ENCODE measurements at regions not wholly inside any gene's neighbourhood (a gene's known extent, or its start where the extent isn't known, plus 50 kb on each side); places are given as distances from the start of the nearest gene placed in this dataset.
"Not testable (repeated sequence)": the region's sequence is repeated elsewhere in the genome, so short reads cannot be mapped to it uniquely, and the experiment has no call there.

DNA sequence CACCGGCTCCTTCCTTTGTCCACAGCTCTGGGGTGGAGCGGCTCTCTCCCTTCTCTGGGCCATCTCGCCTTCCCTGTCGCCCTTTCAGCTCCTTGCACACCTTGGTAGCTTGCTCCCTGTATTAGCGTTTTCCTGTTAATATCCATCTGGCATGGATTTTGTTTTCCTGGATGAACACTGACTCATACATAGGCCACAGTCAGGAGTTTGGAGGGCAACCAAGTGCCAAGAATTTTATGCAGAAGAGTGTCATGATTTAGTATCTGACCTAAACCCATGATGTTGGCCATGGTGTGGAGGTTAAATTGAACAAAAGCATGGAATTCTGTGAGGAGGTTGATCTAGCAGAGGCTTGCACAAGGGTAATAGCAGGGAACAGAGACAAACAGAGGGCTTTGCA, 180.9 kb downstream of the AIPL1 start:
- DNase-seq = no peak

DNA sequence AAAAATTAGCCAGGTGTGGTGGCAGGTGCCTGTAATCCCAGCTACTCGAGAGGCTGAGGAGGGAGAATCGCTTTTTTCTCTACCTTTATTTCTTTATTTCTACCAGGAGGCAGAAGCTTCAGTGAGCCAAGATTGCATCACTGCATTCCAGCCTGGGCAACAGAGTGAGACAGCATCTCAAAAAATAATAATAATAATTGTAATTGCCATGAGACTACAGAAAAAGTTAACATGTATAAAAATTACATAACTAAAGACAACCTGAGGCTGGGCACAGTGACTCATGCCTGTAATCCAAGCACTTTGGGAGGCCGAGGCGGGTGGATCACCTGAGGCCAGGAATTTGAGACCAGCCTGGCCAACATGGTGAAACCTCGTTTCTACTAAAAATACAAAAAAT, 181.5 kb downstream of the WSCD1 start:
- DNase-seq = not testable (repeated sequence)

DNA sequence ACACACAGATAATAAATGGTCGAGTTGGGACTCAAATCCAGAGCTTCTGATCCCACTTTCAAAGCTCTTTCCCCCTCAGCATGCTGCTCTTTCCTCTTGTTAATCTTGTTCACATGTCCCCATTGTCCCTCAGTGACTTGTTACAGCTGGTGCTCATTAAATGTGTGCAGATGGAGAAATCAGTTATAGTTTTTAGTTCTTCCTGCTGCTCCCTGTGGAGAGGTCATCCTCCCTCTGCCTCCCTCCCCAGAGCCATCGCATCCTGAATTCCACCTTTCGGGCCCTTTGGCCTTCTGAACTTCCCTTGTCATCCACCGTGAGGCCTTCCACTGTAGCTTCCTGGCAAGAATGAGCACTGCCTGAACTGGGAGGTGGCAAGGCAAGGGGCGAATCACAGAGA, 179.6 kb downstream of the WSCD1 start:
- no peak for DNase-seq

DNA sequence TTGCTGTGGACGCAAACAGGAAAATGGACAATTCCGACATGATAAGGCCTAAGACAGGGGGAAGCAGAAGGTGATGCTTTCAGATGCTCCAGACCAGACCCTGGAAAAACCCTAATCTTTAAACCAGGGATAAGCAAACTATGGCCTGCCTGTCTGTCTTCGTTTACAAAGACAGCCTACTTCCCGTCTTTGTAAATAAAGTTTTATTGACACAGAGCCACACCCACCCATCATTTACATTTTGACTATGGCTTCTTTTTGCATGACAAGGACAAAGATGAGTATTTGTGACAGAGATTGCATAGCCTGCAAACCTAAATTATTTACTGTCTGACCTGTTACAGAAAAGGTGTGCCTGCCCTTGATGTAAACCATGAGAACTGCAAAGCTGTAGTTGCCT, 177.9 kb downstream of the WSCD1 start:
- DNase-seq = no peak

DNA sequence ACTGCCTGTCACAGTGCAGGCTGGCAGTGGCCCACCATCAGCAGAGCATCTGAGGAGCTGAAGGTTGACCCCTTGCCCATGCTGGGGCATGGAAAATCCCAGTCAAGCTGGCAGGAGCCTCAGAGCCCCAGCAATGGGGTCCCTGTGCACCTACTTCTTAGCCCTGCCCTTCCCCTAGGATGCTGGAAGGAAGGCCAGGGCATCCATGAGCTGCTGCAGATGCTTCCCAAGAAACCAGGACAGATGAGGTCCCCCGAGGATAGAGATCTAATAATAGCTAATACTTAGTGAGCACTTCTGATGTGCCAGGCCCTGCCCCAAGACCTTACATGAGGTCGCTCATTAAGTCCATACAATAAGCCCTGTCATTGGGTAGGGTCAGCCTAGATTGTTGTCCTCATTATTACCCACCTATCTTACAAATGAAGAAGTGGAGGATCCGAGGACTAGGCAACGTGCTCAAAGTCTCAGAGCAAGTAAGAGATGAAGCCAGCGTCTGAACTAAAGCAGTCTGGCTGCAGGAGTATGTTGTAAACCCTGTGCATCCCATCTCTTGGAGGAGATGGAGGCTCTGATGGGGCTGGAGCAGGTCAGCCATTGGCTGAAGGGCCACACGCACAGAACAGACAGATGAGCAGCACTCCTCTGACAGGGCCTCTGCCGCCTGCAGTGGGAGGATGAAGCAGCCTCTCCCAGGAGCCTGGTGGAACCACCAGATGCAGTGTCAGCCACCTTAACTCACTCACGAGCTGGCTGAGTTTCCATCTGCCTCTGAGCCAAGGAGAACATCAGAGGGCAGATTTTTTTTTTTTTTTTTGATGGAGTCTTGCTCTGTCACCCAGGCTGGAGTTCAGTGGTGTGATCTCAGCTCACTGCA, 175.4 kb downstream of the WSCD1 start:
- no peak for DNase-seq

DNA sequence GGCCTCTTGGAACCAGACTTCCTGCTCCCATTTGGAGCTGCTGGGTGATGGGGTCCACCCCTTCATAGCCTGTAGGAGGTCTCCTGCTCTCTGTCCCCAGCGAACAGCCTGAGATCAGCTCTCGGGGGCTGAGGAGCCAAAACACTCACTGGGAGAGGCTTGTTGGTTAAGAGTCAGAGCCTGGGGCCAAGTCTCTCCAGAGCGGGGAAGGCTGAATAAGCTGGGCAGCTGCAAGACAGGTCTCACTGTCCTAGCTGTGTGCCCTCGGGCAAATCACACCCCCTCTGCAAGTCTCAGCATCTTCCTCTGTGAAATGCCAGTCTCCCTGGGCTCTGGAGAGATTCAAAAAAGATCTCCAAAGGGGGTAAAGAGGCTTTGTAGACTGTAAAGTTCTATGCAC, 174.6 kb downstream of the WSCD1 start:
- DNase-seq = no peak

DNA sequence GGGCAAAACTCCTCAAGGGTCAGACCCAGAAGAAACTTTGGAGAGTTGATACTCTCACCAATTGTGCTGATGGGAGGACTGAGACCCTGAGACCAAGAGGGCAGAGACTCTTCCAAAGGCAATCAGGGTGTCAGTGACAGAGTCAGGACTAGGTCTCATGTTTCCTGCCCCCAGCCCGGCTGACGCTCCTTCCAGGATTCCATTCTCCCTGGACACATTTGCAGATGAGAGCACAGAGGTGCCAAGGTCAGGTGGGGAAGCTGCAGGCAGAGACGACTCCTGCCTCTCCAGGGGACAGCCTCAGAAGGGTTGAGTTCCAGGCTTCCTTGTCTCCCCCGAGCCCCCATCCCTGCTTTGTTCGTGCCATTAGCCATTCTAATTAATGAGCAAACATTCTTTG, 174.1 kb downstream of the WSCD1 start:
- no peak for DNase-seq

DNA sequence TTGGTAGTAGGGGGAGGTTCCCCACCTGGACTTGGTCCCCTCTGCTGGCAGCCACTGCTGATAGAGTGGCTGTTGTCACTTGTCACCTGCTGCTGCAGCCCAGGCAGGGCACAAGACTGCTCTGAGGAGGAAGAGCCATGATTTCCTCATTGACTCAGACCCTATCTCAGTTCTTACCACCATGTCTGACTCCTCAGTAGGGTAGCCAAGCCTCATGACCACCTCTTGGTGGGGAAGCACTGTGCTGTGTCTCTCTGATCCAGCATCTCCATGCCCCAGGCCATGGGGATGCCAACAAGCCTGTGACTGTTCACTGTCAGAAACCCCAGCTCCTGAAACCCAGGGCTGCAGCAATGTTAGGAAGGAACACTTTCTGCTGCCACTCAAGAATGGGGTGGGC, 173.0 kb downstream of the WSCD1 start:
- DNase-seq = no peak

DNA sequence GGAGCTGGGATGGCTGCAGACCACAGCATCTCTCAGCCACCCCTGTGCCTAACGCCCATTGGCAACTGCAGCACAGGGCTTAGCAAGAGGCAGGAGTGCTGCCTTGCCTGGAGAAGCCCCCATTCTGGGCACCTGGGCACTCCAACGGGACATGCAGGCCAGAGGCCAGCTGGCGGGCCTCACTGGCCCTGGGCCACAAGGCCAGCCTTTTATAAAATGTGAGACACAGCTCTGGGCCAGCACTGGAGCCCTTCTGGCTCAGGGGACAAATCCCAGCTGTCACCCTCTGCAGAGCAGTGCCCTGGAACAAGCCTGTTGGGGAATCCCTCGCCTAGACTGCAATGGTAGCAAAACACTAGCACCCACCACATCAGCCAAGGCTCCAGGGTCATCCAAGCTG, 171.8 kb downstream of the WSCD1 start:
- no peak for DNase-seq

DNA sequence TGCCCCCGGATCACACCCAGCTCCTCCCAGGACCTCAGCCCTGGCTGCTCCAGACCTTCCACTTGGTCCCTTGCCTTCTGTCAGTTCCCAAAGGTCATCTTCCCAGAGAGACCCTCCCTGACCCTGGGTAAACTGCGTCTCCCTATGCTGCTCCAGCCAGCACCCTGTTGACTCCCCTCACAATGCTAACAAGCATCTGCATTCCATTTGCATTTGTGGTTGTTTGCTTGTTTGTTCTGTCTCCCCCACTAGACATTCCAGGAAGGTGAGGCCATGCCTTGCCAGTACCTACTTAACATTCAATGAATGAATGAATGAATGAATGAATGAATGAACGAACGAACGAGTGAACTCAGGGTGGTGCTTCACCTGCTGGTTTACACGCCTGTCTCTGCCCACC, 171.2 kb downstream of the WSCD1 start:
- DNase-seq = no peak

DNA sequence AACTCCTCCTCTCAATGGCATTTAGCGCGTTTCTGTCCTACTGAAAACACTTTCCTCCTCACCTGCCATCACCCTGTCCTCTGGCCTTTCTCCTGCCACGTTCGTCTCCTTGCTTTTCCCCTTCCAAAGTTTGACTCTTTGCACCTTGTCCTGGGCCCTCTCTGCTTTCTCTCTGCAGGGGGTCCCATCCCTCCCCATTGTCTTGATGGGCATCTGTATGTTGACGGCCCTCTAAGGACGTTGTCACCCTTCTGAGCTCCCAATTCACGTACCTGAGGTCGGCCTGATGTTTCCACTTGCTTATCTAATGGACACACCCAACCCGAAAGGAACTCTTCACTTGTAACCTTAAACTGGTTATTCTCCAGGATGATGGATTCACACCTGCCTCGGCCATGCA, 170.4 kb downstream of the WSCD1 start:
- DNase-seq = no peak

DNA sequence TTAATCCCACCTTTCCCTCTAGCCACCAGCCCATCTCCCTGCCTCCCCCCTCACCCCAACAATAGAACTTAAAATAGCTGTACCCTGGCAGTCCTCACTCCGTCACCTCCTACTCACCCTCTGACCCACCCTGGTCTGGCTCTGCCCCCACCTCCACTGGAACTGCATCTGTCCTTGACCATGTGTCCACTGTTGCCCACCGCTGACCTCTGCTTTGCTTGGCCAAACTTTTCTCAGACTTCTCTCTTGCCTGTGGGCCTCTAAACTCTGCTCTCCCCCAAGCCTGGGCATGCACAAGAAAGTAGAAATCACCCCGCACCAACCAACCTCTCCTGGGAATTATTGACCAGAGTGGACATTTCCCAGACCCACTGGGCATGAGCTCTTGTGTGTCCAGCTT, 169.8 kb downstream of the WSCD1 start:
- no peak for DNase-seq

DNA sequence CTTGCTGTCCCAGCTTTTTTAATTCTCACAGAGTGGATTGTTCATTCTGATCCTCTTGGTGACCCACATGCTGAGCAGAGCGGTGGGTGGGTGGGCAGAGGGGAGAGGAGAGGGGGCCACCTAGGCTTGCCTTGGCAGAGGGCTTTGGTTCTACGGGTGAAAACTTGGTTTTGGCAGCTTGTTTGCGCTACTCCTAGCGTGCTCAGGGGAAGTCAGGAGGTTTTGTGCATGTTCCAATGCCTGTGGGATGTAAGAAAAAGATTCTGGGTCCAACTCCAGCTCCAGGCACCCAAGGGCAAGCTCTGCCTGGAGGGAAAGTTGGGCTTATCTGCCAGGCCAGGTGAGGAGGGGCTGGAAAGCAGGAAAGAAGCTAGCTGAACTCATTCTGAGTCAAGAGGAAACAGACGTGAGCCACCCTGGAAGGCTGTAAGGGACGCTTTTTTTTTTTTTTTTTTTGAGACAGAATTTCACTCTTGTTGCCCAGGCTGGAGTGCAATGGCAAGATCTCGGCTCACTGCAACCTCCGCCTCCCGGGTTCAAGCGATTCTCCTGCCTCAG, 169.1 kb downstream of the WSCD1 start:
- DNase-seq = no peak

DNA sequence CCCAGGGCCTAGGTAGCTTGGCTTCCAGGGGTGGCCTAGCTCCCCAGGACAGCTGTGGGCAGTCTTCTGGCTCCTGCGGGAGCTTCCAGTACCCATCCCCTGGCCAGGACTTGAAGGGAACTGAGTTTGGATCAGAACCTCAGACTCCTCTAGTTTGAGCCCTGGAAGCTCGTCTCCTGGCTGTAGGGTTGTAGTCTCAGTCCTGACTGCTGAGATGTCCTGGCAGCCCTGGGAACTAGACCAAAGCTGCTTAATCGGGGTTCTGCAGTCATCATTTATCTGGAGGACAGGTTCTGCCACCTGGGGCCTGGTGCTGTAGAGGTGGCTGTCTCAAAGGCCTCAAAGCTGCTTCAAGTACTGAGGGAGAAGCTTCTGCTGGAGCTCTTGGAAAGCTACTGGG, 163.7 kb downstream of the WSCD1 start:
- DNase-seq = no peak

DNA sequence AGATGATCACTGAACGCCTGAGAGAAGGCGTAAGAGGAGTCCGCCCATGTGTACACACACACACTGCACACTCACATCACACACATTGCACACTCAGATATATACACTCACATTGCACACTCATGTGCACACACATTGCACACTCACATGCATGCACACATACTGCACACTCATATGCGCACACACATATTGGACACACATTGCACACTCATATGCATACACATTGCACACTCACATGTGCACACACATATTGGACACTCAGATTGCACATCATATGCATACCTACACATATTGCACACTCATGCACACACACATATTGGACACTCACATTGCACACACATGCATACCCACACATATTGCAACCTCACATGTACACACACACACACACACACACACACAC, 163.2 kb downstream of the WSCD1 start:
- DNase-seq = no peak

DNA sequence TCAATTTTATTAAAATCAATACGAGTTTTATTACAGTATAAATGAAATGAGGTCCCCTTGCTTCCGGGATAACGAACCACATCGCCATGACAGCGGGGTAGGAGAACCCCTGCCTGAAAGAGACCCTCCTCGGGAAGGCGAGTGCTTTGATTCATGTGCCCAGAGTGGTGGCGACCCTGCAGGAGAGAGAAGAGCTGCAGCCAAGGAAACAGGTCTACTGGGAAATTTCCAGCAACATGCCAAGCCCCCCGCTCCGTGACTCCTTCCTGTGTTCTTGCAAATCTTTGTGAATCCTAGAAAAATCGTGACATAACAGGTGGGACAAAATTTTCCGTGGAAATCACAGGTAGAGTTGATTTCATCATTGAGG, 162.5 kb downstream of the WSCD1 start:
- no peak for DNase-seq

DNA sequence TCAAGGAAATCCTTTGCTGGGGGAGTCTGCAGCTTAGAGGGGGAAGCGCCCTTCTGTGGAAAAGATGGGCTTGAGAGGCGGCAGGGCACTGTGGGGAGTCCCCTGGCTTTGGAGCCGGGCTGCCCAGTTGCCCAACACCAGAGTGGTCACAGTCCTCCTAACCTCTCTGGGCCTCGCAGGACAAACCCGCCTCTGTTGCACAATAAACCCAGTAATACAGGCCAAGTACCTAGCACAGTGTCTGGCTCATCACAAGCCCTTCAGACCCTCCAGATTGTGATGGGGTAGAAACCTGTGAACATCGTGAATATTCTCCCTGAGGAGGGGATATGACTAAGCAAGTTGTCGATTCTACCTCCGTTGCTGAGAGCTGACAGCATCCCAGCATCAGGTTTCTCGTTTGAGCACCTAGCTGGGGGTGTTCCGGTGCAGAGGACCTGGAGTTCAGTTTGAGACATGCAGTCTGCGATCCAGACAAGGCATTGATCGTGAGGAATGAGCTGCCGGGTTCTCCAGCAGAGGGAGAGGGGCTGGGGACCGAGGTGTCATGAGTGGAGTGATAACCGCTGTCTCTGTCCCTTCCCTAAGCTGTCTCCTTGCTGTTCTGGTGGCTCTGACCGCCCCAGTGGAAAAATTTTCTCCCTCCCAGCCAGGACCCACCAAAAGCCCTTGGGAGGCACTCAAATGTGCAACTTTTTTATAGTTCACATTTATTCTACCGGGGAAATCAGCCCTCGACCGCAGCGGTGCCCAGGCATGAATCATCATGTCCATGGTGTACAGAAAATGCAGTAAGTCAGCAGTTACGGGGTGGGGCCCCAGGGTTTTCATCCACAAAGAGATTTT, 161.9 kb downstream of the WSCD1 start:
- no peak for DNase-seq

DNA sequence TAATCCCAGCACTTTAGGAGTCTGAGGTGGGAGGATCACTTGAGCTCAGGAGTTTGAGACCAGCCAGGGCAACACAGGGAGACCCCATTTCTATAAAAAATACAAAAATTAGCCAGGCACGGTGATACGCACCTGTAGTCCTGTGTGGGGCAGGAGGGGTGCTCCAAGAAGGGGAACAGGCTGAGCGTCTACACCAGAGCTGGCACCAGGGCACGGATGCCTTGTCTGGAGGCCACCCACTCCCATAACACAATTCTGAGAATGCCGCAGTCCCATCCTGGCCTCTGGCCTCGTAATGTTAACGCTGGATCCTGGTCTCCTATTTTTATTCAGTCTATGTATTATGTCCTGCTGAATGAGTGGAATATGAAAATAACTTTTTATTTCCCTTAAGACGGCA, 161.3 kb downstream of the WSCD1 start:
- no peak for DNase-seq

DNA sequence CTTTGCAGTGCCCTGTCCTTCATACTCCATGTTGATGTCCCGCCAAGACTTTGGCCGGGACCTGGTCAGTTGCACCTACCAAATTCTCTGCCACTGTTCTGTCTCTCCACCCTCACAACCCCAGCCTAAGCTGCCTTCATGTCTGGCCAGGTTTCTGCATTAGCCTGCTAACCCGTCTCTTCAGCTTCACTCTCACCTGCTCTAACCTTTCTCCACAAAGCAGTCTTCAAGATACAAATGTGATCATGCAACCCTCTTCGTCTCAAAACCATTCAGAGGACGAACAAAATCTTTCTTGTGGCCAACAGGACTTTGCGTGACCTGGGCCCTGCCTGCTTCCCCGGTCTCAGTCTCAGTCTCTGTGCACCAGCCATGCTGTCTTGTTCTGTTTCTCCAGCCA, 148.2 kb downstream of the WSCD1 start:
- no peak for DNase-seq

DNA sequence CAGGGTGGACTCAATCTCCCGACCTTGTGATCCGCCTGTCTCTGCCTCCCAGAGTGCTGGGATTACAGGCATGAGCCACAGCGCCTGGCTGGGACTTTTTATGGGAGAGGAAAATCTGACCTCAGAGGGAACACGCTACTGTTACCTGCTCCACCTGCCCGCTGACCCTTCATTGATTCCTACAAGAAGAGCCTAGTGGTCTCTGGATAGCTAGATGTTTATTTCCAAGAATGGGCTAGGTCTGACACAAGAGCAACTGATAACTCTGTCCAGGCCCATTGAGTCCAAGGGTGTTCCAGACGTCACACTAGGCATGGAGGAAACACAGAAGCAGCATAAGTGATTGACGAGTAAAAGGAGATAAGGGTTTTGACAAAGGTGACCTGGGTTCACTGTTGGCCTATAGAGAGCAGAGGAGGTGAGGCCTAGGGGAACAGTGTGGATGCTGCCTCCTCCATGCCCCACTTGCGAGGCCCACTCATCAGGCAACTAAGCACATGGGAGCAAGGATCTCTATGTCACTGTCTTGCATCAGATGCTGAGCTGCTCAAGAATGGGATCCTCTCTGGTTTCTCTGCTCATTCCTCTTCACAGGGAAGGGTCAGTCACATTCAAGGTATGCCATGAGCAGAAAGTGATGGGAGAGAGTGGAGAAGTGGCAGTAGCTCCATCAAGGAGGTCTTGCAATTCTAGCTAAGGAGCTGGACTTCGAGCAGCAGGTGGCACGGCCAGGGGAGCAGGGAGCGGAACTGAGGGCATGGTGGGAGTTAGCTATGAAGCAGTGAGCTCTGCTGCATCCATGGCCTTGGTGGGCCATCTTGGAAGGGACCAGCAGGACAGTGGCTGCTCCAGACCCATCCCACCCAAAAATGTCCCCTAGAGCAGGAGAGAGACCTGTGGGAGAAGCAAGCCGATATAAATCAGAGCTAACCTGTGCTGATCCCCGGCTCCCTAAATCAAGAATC, 145.2 kb downstream of the WSCD1 start:
- DNase-seq = no peak

DNA sequence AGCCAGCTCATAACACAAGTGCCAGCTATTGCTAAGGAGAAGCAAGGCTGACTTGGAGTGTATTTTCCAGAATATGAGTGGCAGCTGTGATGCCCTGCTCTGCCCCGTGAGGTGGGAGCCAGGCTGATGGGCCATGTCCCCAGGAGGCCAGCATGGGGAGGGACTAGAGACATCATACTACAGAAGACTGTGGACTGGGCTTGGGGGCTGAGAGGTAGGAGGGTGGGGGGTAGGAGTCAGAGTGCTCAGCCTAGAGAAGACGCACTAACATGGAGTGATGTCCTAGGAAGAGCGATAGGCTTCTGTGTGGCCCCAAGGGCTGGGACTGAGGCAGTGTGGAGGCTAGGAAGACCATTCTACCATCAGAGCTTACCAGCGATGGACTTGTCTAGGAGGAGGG, 143.7 kb downstream of the WSCD1 start:
- no peak for DNase-seq

DNA sequence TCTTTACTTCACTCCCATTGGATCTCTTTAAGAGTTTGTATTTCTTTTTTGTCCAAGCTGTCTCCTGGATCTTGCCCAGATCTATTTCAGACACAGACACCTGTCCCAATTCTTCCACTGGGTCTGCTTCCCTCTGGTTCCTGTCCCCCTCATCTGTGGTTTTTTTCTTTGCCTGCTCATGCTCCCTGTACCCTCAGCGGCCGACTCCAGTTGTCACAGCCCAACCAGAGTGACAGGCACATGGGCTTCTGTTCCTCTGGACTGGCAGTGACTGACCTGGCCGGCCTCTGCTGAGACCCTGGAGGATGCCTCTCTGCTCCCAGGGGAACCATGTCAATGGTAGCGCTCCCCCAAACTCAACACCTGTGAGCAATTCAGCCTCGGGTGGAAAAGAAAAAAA, 142.6 kb downstream of the WSCD1 start:
- no peak for DNase-seq

DNA sequence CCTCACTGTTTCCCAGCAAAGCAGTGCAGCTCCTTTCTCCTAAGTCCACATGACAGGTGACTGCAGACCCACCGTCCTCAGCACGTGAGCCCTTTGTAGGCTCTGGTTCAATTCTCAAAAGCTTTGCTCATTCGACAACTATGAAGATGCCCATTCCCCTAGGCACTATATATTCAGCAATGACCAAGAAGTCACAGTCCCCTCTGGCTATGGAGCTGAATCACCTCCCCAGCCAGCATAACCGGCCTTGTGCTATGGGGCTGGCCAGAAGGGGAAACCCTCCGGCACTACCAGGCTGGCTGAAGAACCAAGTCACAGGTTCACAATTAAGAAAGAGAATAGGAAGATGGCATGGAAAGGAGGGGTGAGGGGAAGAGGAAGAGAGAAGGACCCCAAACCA, 139.7 kb downstream of the WSCD1 start:
- no peak for DNase-seq
